Karpas-422 (cell line): ENCODE measurements at regions not wholly inside any gene's neighbourhood (a gene's known extent, or its start where the extent isn't known, plus 50 kb on each side); places are given as distances from the start of the nearest gene placed in this dataset.

Experiments used
- DNase-seq: peaks from one replicate; pipeline ENCODE4 v3.0.0-alpha.2; 2015
- H2AFZ ChIP-seq: fragments of 200-600 bp; sonication (generic); 2 replicates; pipeline ENCODE4 v1.6.1; 2014; ENCODE audit warnings: antibody characterized with exemption, low read length, mixed read lengths
- H3K27ac ChIP-seq: fragments of 200-600 bp; sonication (generic); 2 replicates; pipeline ENCODE4 v1.5.1; 2014; ENCODE audit warnings: mild to moderate bottlenecking, low read length, moderate library complexity
- H3K27me3 ChIP-seq: fragments of 200-600 bp; sonication (generic); 2 replicates; pipeline ENCODE4 v1.6.1; 2014; ENCODE audit warnings: low read length, mixed read lengths
- H3K36me3 ChIP-seq: fragments of 200-600 bp; sonication (generic); 2 replicates; pipeline ENCODE4 v1.6.1; 2014; ENCODE audit warnings: low read length, mixed read lengths; ENCODE audit not compliant: insufficient read depth
- H3K4me1 ChIP-seq: fragments of 200-600 bp; sonication (generic); 2 replicates; pipeline ENCODE4 v1.6.1; 2014; ENCODE audit warnings: mild to moderate bottlenecking, low read length, mixed read lengths
- H3K4me2 ChIP-seq: fragments of 200-600 bp; sonication (generic); 2 replicates; pipeline ENCODE4 v1.6.1; 2014; ENCODE audit warnings: low read length, low read depth, mild to moderate bottlenecking; ENCODE audit not compliant: poor library complexity, severe bottlenecking
- H3K4me3 ChIP-seq: fragments of 200-600 bp; sonication (generic); 2 replicates; pipeline ENCODE4 v1.5.1; 2014; ENCODE audit warnings: mild to moderate bottlenecking, antibody characterized with exemption, low read length, mixed read lengths
- H3K79me2 ChIP-seq: fragments of 200-600 bp; sonication (generic); 2 replicates; pipeline ENCODE4 v1.6.1; 2014; ENCODE audit warnings: mild to moderate bottlenecking, low read length, mixed read lengths
- H3K9ac ChIP-seq: fragments of 200-600 bp; sonication (generic); 2 replicates; pipeline ENCODE4 v1.6.0; 2014; ENCODE audit warnings: low read length
- H3K9me2 ChIP-seq: fragments of 200-600 bp; sonication (generic), shearing (Covaris generic); replicated peaks from 2 replicates; pipeline ENCODE4 v1.6.0; 2014; ENCODE audit warnings: mild to moderate bottlenecking, low read length, moderate library complexity; ENCODE audit not compliant: insufficient read depth
- H3K9me3 ChIP-seq: fragments of 300-700, 200-600 bp; sonication (generic); 2 replicates; pipeline ENCODE4 v1.6.1; 2014; ENCODE audit warnings: low read length, mixed read lengths
- H4K20me1 ChIP-seq: fragments of 200-600 bp; sonication (generic); 2 replicates; pipeline ENCODE4 v1.6.1; 2014; ENCODE audit warnings: mild to moderate bottlenecking, antibody characterized with exemption, low read length, low read depth; ENCODE audit not compliant: insufficient read depth

DNA sequence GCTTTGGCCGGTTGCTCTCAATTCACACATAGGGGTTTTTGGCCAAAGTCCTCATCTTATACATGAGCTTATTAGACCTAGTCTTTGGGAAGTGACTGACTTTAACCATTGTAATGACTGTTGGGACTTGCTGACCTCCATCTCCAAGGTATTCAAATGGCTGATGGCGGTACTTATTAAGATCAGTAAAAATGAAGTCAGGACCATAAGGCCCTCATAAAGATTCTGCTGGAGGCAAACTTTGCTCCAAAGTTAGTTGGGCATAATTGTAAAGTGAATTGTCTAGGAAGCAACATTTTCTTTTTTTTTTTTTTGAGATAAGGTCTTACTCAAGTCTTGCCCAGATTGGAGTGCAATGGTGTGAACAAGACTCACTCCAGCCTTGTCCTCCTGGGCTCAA is 76.3 kb upstream of the MKLN1 start:
- H2AFZ ChIP-seq = no peak overlapping the region
- H3K9ac ChIP-seq = no peak overlapping the region
- no peaks in the 10 kb centered on the region for H4K20me1 ChIP-seq
- no peak overlapping the region for H3K27ac ChIP-seq
- no peaks in the 10 kb centered on the region for H3K9me2 ChIP-seq
- no peaks in the 10 kb centered on the region for H3K4me1 ChIP-seq
- no peaks in the 10 kb centered on the region for H3K36me3 ChIP-seq
- no peaks in the 10 kb centered on the region for H3K79me2 ChIP-seq
- H3K9me3 ChIP-seq = peaks cover 5% of the 10 kb centered on the region; the same call in 1 of the 2 replicates
- no peak overlapping the region for H3K4me2 ChIP-seq
- H3K27me3 ChIP-seq = no peaks in the 10 kb centered on the region
- H3K4me3 ChIP-seq = no peak overlapping the region
- no peak for DNase-seq

GRCh38 chr7:131252976-131253375 is 74.7 kb upstream of the MKLN1 start:
- no peaks in the 10 kb centered on the region for H3K36me3 ChIP-seq
- H4K20me1 ChIP-seq = no peaks in the 10 kb centered on the region
- no peak overlapping the region for H3K27ac ChIP-seq
- H3K9me3 ChIP-seq = peaks cover 5% of the 10 kb centered on the region; the same call in 1 of the 2 replicates
- H3K9me2 ChIP-seq = no peaks in the 10 kb centered on the region
- H3K9ac ChIP-seq = no peak overlapping the region
- no peaks in the 10 kb centered on the region for H3K4me1 ChIP-seq
- no peaks in the 10 kb centered on the region for H3K79me2 ChIP-seq
- no peaks in the 10 kb centered on the region for H3K27me3 ChIP-seq
- H2AFZ ChIP-seq = no peak overlapping the region
- no peak overlapping the region for H3K4me3 ChIP-seq
- H3K4me2 ChIP-seq = no peak overlapping the region
- DNase-seq = no peak

- no peak for DNase-seq
- H3K4me1 ChIP-seq = no peaks in the 10 kb centered on the region
- no peak overlapping the region for H3K4me2 ChIP-seq
- no peaks in the 10 kb centered on the region for H4K20me1 ChIP-seq
- no peak overlapping the region for H3K9ac ChIP-seq
- H3K27me3 ChIP-seq = no peaks in the 10 kb centered on the region
- no peak overlapping the region for H3K4me3 ChIP-seq
- H3K9me3 ChIP-seq = peaks cover 5% of the 10 kb centered on the region; the same call in 1 of the 2 replicates
- H3K79me2 ChIP-seq = no peaks in the 10 kb centered on the region
- no peaks in the 10 kb centered on the region for H3K36me3 ChIP-seq
- H3K27ac ChIP-seq = no peak overlapping the region
- H2AFZ ChIP-seq = no peak overlapping the region
- H3K9me2 ChIP-seq = no peaks in the 10 kb centered on the region
Measured at GRCh38 chr7:131254211-131254610, 73.5 kb upstream of the MKLN1 start.

DNA sequence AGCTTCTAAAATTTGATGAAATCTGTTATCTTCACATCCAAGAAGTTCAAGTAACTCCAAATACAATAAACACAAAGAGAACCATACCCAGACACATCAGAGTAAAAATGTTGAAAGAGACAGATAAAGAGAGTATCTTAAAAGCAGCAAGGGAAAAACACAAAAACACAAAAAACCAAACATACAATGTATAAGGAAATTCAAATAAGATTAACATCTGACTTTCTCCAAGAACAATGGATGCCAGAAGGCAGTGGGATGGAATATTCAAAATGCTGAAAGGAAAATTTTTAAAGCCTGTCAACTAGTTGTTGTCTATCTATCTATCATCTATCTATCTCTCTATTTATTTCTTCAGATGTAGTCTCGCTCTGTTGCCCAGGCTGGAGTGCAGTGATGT is 72.4 kb upstream of the MKLN1 start:
- Histone ChIP-seq H3K27me3 (no peaks in the 10 kb centered on the region), H3K4me3 (no peak overlapping the region), H3K36me3 (no peaks in the 10 kb centered on the region), H3K4me2 (no peak overlapping the region), H3K9ac (no peak overlapping the region), H2AFZ (no peak overlapping the region), H3K9me2 (no peaks in the 10 kb centered on the region), H4K20me1 (no peaks in the 10 kb centered on the region), H3K79me2 (no peaks in the 10 kb centered on the region), H3K9me3 (peaks cover 5% of the 10 kb centered on the region; the same call in 1 of the 2 replicates), H3K27ac (no peak overlapping the region), H3K4me1 (no peaks in the 10 kb centered on the region)
- DNase-seq = no peak

DNA sequence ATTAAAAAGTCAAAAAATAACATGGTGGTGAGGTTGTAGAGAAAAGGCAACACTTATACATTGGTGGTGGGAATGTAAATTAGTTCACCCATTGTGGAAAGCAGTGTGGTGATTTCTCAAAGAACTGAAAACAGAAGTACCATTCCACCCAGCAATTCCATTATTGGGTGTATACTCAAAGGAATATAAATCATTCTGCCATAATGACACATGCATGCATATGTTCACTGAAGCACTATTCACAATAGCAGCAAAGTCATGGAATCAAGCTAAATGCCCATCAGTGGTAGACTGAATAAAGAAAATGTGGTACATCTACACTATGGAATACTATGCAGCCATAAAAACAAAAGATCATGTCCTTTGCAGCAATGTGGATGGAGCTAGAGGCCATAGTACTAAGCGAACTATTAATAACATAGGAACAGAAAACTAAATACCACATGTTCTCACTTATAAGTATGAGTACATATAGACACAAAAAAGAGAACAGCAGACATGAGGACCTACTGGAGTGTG is 66.1 kb upstream of the MKLN1 start:
- no peaks in the 10 kb centered on the region for H3K36me3 ChIP-seq
- H3K27ac ChIP-seq = no peak overlapping the region
- no peaks in the 10 kb centered on the region for H3K9me2 ChIP-seq
- no peak overlapping the region for H2AFZ ChIP-seq
- no peaks in the 10 kb centered on the region for H3K27me3 ChIP-seq
- H3K4me3 ChIP-seq = no peak overlapping the region
- no peak overlapping the region for H3K4me2 ChIP-seq
- no peaks in the 10 kb centered on the region for H4K20me1 ChIP-seq
- H3K9me3 ChIP-seq = no peaks in the 10 kb centered on the region
- H3K79me2 ChIP-seq = no peaks in the 10 kb centered on the region
- DNase-seq = no peak
- no peaks in the 10 kb centered on the region for H3K4me1 ChIP-seq
- H3K9ac ChIP-seq = no peak overlapping the region

GRCh38 chr7:131265227-131265626 is 62.4 kb upstream of the MKLN1 start:
- no peaks in the 10 kb centered on the region for H3K9me2 ChIP-seq
- no peaks in the 10 kb centered on the region for H3K9me3 ChIP-seq
- H3K4me2 ChIP-seq = no peak overlapping the region
- H3K36me3 ChIP-seq = no peaks in the 10 kb centered on the region
- H3K27me3 ChIP-seq = no peaks in the 10 kb centered on the region
- H4K20me1 ChIP-seq = no peaks in the 10 kb centered on the region
- H3K4me1 ChIP-seq = no peaks in the 10 kb centered on the region
- DNase-seq = no peak
- H3K9ac ChIP-seq = no peak overlapping the region
- H3K4me3 ChIP-seq = no peak overlapping the region
- no peaks in the 10 kb centered on the region for H3K79me2 ChIP-seq
- H3K27ac ChIP-seq = no peak overlapping the region
- no peak overlapping the region for H2AFZ ChIP-seq

- H3K36me3 ChIP-seq = no peaks in the 10 kb centered on the region
- no peaks in the 10 kb centered on the region for H3K27me3 ChIP-seq
- H4K20me1 ChIP-seq = no peaks in the 10 kb centered on the region
- H2AFZ ChIP-seq = no peak overlapping the region
- H3K79me2 ChIP-seq = no peaks in the 10 kb centered on the region
- no peaks in the 10 kb centered on the region for H3K4me1 ChIP-seq
- H3K27ac ChIP-seq = no peak overlapping the region
- H3K9ac ChIP-seq = no peak overlapping the region
- no peak for DNase-seq
- no peaks in the 10 kb centered on the region for H3K9me2 ChIP-seq
- no peak overlapping the region for H3K4me3 ChIP-seq
- no peaks in the 10 kb centered on the region for H3K9me3 ChIP-seq
- H3K4me2 ChIP-seq = no peak overlapping the region
Measured at GRCh38 chr7:131267631-131268030, 60.0 kb upstream of the MKLN1 start.

DNA sequence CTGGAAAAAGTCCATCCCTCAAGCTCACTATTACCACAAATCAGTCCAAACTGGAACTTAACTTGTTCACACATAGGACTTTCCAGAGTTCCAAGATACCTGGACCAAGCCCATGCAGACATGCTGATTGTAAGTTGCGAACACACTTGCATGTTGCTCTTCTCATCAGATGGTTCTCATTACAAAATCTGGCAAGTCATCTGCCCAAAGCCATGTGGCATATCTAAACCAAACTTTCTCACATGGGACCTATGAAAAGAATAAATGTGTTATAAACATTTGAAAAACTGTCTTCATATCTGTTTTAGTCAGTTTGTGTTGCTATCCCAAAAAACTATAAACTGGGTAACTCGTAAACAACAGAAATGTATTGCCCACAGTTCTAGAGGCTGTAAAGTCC is 58.8 kb upstream of the MKLN1 start:
- DNase-seq = no peak
- H3K79me2 ChIP-seq = no peaks in the 10 kb centered on the region
- H3K36me3 ChIP-seq = no peaks in the 10 kb centered on the region
- H3K9ac ChIP-seq = no peak overlapping the region
- no peak overlapping the region for H3K4me2 ChIP-seq
- no peak overlapping the region for H3K4me3 ChIP-seq
- no peaks in the 10 kb centered on the region for H3K9me2 ChIP-seq
- H3K4me1 ChIP-seq = no peaks in the 10 kb centered on the region
- H3K9me3 ChIP-seq = no peaks in the 10 kb centered on the region
- no peaks in the 10 kb centered on the region for H3K27me3 ChIP-seq
- H3K27ac ChIP-seq = no peak overlapping the region
- no peaks in the 10 kb centered on the region for H4K20me1 ChIP-seq
- no peak overlapping the region for H2AFZ ChIP-seq

GRCh38 chr7:131272086-131272485 is 55.6 kb upstream of the MKLN1 start:
- H4K20me1 ChIP-seq = no peaks in the 10 kb centered on the region
- no peaks in the 10 kb centered on the region for H3K79me2 ChIP-seq
- H3K27ac ChIP-seq = no peak overlapping the region
- H3K9me2 ChIP-seq = no peaks in the 10 kb centered on the region
- H2AFZ ChIP-seq = no peak overlapping the region
- H3K4me2 ChIP-seq = no peak overlapping the region
- H3K36me3 ChIP-seq = no peaks in the 10 kb centered on the region
- H3K4me3 ChIP-seq = no peak overlapping the region
- no peaks in the 10 kb centered on the region for H3K27me3 ChIP-seq
- no peaks in the 10 kb centered on the region for H3K4me1 ChIP-seq
- no peak overlapping the region for H3K9ac ChIP-seq
- H3K9me3 ChIP-seq = no peaks in the 10 kb centered on the region
- no peak for DNase-seq
